Large intestine (tissue), 3 donors: ENCODE measurements at regions not wholly inside any gene's neighbourhood (a gene's known extent, or its start where the extent isn't known, plus 50 kb on each side); places are given as distances from the start of the nearest gene placed in this dataset.

Experiments
- DNase-seq, 2 donors: peaks; one replicate each; pipeline versions ENCODE4 v3.0.0 to v3.0.0-alpha.2; 2013
- H3K27ac ChIP-seq: one replicate; pipeline ENCODE4 v1.5.1; 2013; ENCODE audit warnings: low read length
- H3K27me3 ChIP-seq: 2 replicates; pipeline ENCODE4 v1.6.1; 2013; ENCODE audit warnings: low read length; ENCODE audit not compliant: control insufficient read depth, insufficient read depth
- H3K36me3 ChIP-seq: 2 replicates; pipeline ENCODE4 v1.6.1; 2013; ENCODE audit warnings: low read length; ENCODE audit not compliant: control insufficient read depth, insufficient read depth
- H3K4me1 ChIP-seq: one replicate; pipeline ENCODE4 v1.6.1; 2013; ENCODE audit warnings: low read length; ENCODE audit not compliant: control insufficient read depth, insufficient read depth
- H3K4me3 ChIP-seq: one replicate; pipeline ENCODE4 v1.5.1; 2013; ENCODE audit warnings: low read length
- H3K9me3 ChIP-seq: one replicate; pipeline ENCODE4 v1.6.1; 2013; ENCODE audit warnings: mild to moderate bottlenecking, low read depth, low read length, moderate library complexity; ENCODE audit not compliant: control insufficient read depth
- WGBS: methylation state at CpG from one replicate; pipeline ENCODE4 v1.1.5; 2013; ENCODE audit warnings: low lambda C conversion rate; ENCODE audit not compliant: insufficient coverage; 5-methylcytosine and 5-hydroxymethylcytosine counted together

GRCh38 chr7:68158686-68159295 is 1162.2 kb downstream of the TYW1 start:
- 60% methylated on average over 2 of the region's 2 CpGs for WGBS
- Histone ChIP-seq H3K4me3 (no peak overlapping the region), H3K9me3 (no peaks in the 10 kb centered on the region), H3K36me3 (no peaks in the 10 kb centered on the region), H3K4me1 (no peaks in the 10 kb centered on the region), H3K27me3 (no peaks in the 10 kb centered on the region), H3K27ac (no peak overlapping the region)
- DNase-seq = no peak

GRCh38 chr7:68162712-68163111 is 1166.1 kb downstream of the TYW1 start:
- no peak for DNase-seq
- Histone ChIP-seq H3K36me3 (no peaks in the 10 kb centered on the region), H3K9me3 (no peaks in the 10 kb centered on the region), H3K4me3 (no peak overlapping the region), H3K27ac (no peak overlapping the region), H3K4me1 (no peaks in the 10 kb centered on the region), H3K27me3 (no peaks in the 10 kb centered on the region)
- WGBS = no CpG with 5 or more reads among the region's 8 CpGs

- WGBS = 13% methylated on average over 2 of the region's 3 CpGs
- Histone ChIP-seq H3K36me3 (no peaks in the 10 kb centered on the region), H3K27ac (no peak overlapping the region), H3K27me3 (no peaks in the 10 kb centered on the region), H3K4me1 (no peaks in the 10 kb centered on the region), H3K9me3 (peaks cover 3% of the 10 kb centered on the region), H3K4me3 (no peak overlapping the region)
- DNase-seq = no peak
Measured at GRCh38 chr7:68166525-68166924, 1169.9 kb downstream of the TYW1 start.

- no peak for DNase-seq
- H3K4me3 ChIP-seq = no peak overlapping the region
Measured at GRCh38 chr7:68173513-68173912, 1176.9 kb downstream of the TYW1 start.

GRCh38 chr7:68176974-68177373 is 1180.3 kb downstream of the TYW1 start:
- no peak overlapping the region for H3K27ac ChIP-seq
- peak; percentile 35 to 40 for DNase-seq
- WGBS = 13% methylated on average over 3 of the region's 9 CpGs
- no peaks in the 10 kb centered on the region for H3K27me3 ChIP-seq
- no peaks in the 10 kb centered on the region for H3K36me3 ChIP-seq
- H3K9me3 ChIP-seq = no peaks in the 10 kb centered on the region
- no peak overlapping the region for H3K4me3 ChIP-seq
- H3K4me1 ChIP-seq = no peaks in the 10 kb centered on the region

More at GRCh38 chr7:68173513-68173912, 1176.9 kb downstream of the TYW1 start:
- Histone ChIP-seq H3K36me3 (no peaks in the 10 kb centered on the region), H3K4me1 (no peaks in the 10 kb centered on the region), H3K27me3 (no peaks in the 10 kb centered on the region), H3K9me3 (peaks cover 3% of the 10 kb centered on the region), H3K27ac (no peak overlapping the region)
- WGBS = 100% methylated on average over 1 of the region's 7 CpGs

GRCh38 chr7:68180761-68181160 is 1184.1 kb downstream of the TYW1 start:
- no peak overlapping the region for H3K27ac ChIP-seq
- no peaks in the 10 kb centered on the region for H3K9me3 ChIP-seq
- no peak for DNase-seq
- H3K36me3 ChIP-seq = no peaks in the 10 kb centered on the region
- 66% methylated on average over 3 of the region's 5 CpGs for WGBS
- H3K27me3 ChIP-seq = no peaks in the 10 kb centered on the region
- no peak overlapping the region for H3K4me3 ChIP-seq
- no peaks in the 10 kb centered on the region for H3K4me1 ChIP-seq

- Histone ChIP-seq H3K36me3 (no peaks in the 10 kb centered on the region), H3K4me3 (no peak overlapping the region), H3K4me1 (no peaks in the 10 kb centered on the region), H3K27ac (no peak overlapping the region), H3K9me3 (no peaks in the 10 kb centered on the region), H3K27me3 (no peaks in the 10 kb centered on the region)
- no peak for DNase-seq
- no CpG with 5 or more reads among the region's 6 CpGs for WGBS
Measured at GRCh38 chr7:68183176-68183575, 1186.5 kb downstream of the TYW1 start.

- Histone ChIP-seq H3K4me1 (no peaks in the 10 kb centered on the region), H3K4me3 (no peak overlapping the region), H3K36me3 (no peaks in the 10 kb centered on the region), H3K27me3 (no peaks in the 10 kb centered on the region), H3K27ac (no peak overlapping the region), H3K9me3 (no peaks in the 10 kb centered on the region)
- 60% methylated on average over 1 of the region's 16 CpGs for WGBS
- DNase-seq = peak in 1 of 2 donors; percentile 23
Measured at GRCh38 chr7:68185631-68186456, 1189.2 kb downstream of the TYW1 start.

- no peaks in the 10 kb centered on the region for H3K36me3 ChIP-seq
- DNase-seq = no peak
- H3K4me3 ChIP-seq = no peak overlapping the region
- H3K27ac ChIP-seq = no peak overlapping the region
- H3K4me1 ChIP-seq = no peaks in the 10 kb centered on the region
- no peaks in the 10 kb centered on the region for H3K27me3 ChIP-seq
- WGBS = 82% methylated on average over 6 of the region's 7 CpGs
- H3K9me3 ChIP-seq = no peaks in the 10 kb centered on the region
Measured at GRCh38 chr7:68187532-68187931, 1190.9 kb downstream of the TYW1 start.

- H3K4me1 ChIP-seq = no peaks in the 10 kb centered on the region
- H3K27ac ChIP-seq = no peak overlapping the region
- no peaks in the 10 kb centered on the region for H3K36me3 ChIP-seq
- peaks cover 5% of the 10 kb centered on the region for H3K9me3 ChIP-seq
- H3K27me3 ChIP-seq = no peaks in the 10 kb centered on the region
- 92% methylated on average over 2 of the region's 5 CpGs for WGBS
- no peak for DNase-seq
- H3K4me3 ChIP-seq = no peak overlapping the region
Measured at GRCh38 chr7:68192941-68193340, 1196.3 kb downstream of the TYW1 start.
